Heart right ventricle (tissue), 16 donors: ENCODE measurements at regions not wholly inside any gene's neighbourhood (a gene's known extent, or its start where the extent isn't known, plus 50 kb on each side); places are given as distances from the start of the nearest gene placed in this dataset.

Experiments
- ATAC-seq, 8 donors: fragments of 200-7000 bp; cut with Tn5 transposase; one replicate each; pipeline ENCODE4 v1.9.1; 2020; ENCODE audit warnings: mild to moderate bottlenecking in 8 of 8, moderate library complexity in 8 of 8, moderate number of reproducible peaks in 1 of 8
- DNase-seq, 2 donors: peaks; one replicate each; pipeline ENCODE4 v3.0.0-alpha.2; 2020
- H3K27ac ChIP-seq, 10 donors: fragments of 200-600 bp; sonication (generic) in 2 of 10; one replicate each; pipeline versions ENCODE4 v1.5.0 to v1.8.0; 2020 to 2022; ENCODE audit warnings: mild to moderate bottlenecking in 3 of 10
- H3K27me3 ChIP-seq, 7 donors: fragments of 200-600 bp; one replicate each; pipeline ENCODE4 v1.8.0; 2021 to 2022; ENCODE audit warnings: mild to moderate bottlenecking in 2 of 7
- H3K36me3 ChIP-seq, 9 donors: fragments of 200-600 bp; sonication (generic) in 1 of 9; one replicate each; pipeline versions ENCODE4 v1.5.0 to v1.8.0; 2020 to 2022; ENCODE audit warnings: mild to moderate bottlenecking in 2 of 9
- H3K4me1 ChIP-seq, 9 donors: fragments of 200-600 bp; sonication (generic) in 1 of 9; one replicate each; pipeline versions ENCODE4 v1.5.0 to v1.8.0; 2020 to 2022; ENCODE audit warnings: mild to moderate bottlenecking in 4 of 9
- H3K4me3 ChIP-seq, 10 donors: fragments of 200-600 bp; sonication (generic) in 2 of 10; one replicate each; pipeline versions ENCODE4 v1.5.0 to v1.8.0; 2020 to 2022; ENCODE audit warnings: mild to moderate bottlenecking in 7 of 10, moderate library complexity in 2 of 10
- H3K9me3 ChIP-seq, 11 donors: fragments of 200-600 bp in 10 of 11; sonication (generic) in 2 of 11; one replicate each; pipeline versions ENCODE4 v1.5.0 to v1.8.0; 2013 to 2022; ENCODE audit warnings: mild to moderate bottlenecking in 2 of 11, control low read depth in 1 of 11, moderate library complexity in 1 of 11
- CTCF ChIP-seq, 9 donors: fragments of 200-600 bp; sonication (generic) in 2 of 9; IDR thresholded peaks; one replicate each; pipeline versions ENCODE4 v1.5.0 to v1.8.0; 2021 to 2022; ENCODE audit warnings: antibody characterized with exemption in 9 of 9, mild to moderate bottlenecking in 5 of 9, moderate library complexity in 1 of 9
- WGBS, 2 donors: extraction: QIAGEN DNeasy Blood & Tissue Kit; methylation state at CpG; one replicate each; pipeline ENCODE4 v1.1.7; 2013; ENCODE audit warnings: inconsistent platforms in 1 of 2; 5-methylcytosine and 5-hydroxymethylcytosine counted together
- intact Hi-C, 10 donors: fragments of 100-400 bp; cut with DNase I; formaldehyde crosslinking; loops; one replicate each; pipeline versions ENCODE4 v1.11.1 to v1.14.2; 2022
- donor health status: Arrhythmogenic right ventricular cardiomyopathy.
- donor health status: ischemic (EF 13 %, LVEDD 7.1; RV severe dilation, severe dysfunction).
- donor health status: healthy with polysubstance abuse.
- donor health status: DM: no; HTN: yes; CAD: no.
- donor health status: DM: no; HTN: no; CAD: no.
- donor health status: ischemic (EF 25% LVEDD 6.9; RV normal size, moderate dysfunction).
- donor health status: ischemic (EF 25% LVEDD 5.7; RV mildly dilated, moderate dysfunction).
- donor health status: healthy.
- donor health status: DM: yes; HTN: yes; CAD: no.
- donor health status: Ischemic cardiomyopathy.
- donor health status: ischemic (EF 35%, LVEDD 5.7; RV mildly dilated, moderate dysfunction).
- donor health status: nonischemic (EF 11% LVEDD 7.7; RV severe dilation, severe dysfunction).
- donor health status: DM: yes; HTN: yes; CAD: no.
- donor health status: PGD.
- donor health status: ischemic (EF 29% LVEDD 5.4; RV normal size, mild dysfunction).
- donor health status: nonischemic (EF 23%, LVEDD 6.1; RV moderate dilation, normal function).

GRCh38 chr12:3342051-3342450, 149.0 kb upstream of the PRMT8 start:
- DNase-seq (peak; percentile 51 to 79), ATAC-seq (peak; percentile 84 to 93 (median 90))
- Histone ChIP-seq H3K36me3 (no peaks in the 10 kb centered on the region), H3K9me3 (no peaks in the 10 kb centered on the region), H3K4me3 (no peak overlapping the region), H3K4me1 (peaks cover 10 to 26% (median 17%) of the 10 kb centered on the region in 9 donors), H3K27me3 (peaks cover 0 to 10% (median 0%) of the 10 kb centered on the region in 7 donors), H3K27ac (peak overlapping the region in 8 of 10 donors; percentile 20 to 74 (median 55))
- WGBS, 2 donors = 10 to 13% methylated on average over 8 of the region's 8 CpGs
- TF ChIP-seq CTCF (IDR thresholded peaks at IDR 0.05) = peak; percentile 28 to 80 (median 63)
- intact Hi-C loops = loop anchor here in 2 of 10 donors (5.0 to 10.0 kb wide), 2 partner anchors 333 to 435 kb away; no protein-coding TSS in a partner anchor

DNA sequence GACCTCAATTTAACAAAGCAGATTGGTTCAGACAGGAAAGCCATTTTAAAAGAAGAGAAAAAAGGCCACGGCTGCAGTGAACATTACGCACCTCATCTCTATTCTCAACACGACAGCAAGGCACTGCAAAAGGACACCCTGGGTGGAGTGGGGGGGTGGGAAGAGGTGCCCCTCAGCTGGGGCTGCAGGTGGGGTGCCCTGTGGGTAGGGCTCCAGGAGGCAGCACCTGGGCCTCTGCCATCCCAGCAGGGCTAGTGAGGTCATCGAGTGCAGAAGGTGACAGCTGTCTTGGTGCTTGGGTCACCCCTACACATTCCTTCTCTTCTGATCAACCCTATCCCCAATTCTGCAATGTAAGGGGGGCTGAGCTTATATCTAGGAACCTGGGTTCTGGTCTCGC, 142.9 kb upstream of the PRMT8 start:
- 94 to 97% methylated on average over 5 of the region's 5 CpGs for WGBS, 2 donors
- Histone ChIP-seq H3K4me1 (no peaks in the 10 kb centered on the region), H3K36me3 (no peaks in the 10 kb centered on the region), H3K9me3 (no peaks in the 10 kb centered on the region), H3K27ac (no peak overlapping the region), H3K27me3 (peaks cover 0 to 10% (median 0%) of the 10 kb centered on the region in 7 donors), H3K4me3 (no peak overlapping the region)
- ATAC-seq (no peak), DNase-seq (no peak)
- TF ChIP-seq CTCF (IDR thresholded peaks at IDR 0.05) = no peak
- intact Hi-C loops = loop anchor here in 1 of 10 donors (10.0 kb wide), 1 partner anchor 327 kb away; no protein-coding TSS in a partner anchor

DNA sequence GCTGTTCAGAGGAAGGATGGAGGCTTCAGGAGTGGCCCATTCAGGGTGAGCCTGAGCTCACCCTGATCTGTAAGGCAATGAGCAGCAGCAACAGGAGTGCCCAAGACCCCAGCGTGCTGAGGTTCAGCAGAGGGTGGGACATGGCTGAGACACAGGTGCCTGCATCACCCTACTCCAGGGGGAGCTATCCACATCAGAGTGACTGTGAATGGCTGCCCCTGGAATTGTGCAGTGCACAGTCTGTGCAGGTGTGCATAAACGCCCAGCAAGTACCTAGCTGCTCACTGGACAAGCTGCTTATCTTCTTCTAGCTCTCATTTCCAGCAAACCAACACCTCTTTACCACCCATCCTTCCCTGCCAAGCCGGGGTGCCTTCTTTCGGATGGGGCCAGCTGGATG, 140.6 kb upstream of the PRMT8 start:
- intact Hi-C loops = no loop called here
- H3K4me3 ChIP-seq = no peak overlapping the region
- H3K4me1 ChIP-seq = peaks cover 0 to 11% (median 3%) of the 10 kb centered on the region in 9 donors
- TF ChIP-seq CTCF (IDR thresholded peaks at IDR 0.05) = no peak
- H3K27ac ChIP-seq = no peak overlapping the region
- H3K9me3 ChIP-seq = no peaks in the 10 kb centered on the region
- H3K27me3 ChIP-seq = peaks cover 0 to 16% (median 0%) of the 10 kb centered on the region in 7 donors
- ATAC-seq (peak in 2 of 8 donors; percentile 25 to 53), DNase-seq (no peak)
- WGBS, 2 donors = 86 to 92% methylated on average over 4 of the region's 4 CpGs
- no peaks in the 10 kb centered on the region for H3K36me3 ChIP-seq

- TF ChIP-seq CTCF (IDR thresholded peaks at IDR 0.05) = no peak
- H3K4me3 ChIP-seq = no peak overlapping the region
- DNase-seq (no peak), ATAC-seq (no peak)
- H3K27me3 ChIP-seq = peaks cover 0 to 17% (median 0%) of the 10 kb centered on the region in 7 donors
- 80 to 91% methylated on average over 4 of the region's 4 CpGs for WGBS, 2 donors
- H3K9me3 ChIP-seq = no peaks in the 10 kb centered on the region
- no peak overlapping the region for H3K27ac ChIP-seq
- H3K36me3 ChIP-seq = no peaks in the 10 kb centered on the region
- H3K4me1 ChIP-seq = peaks cover 0 to 18% (median 7%) of the 10 kb centered on the region in 9 donors
- intact Hi-C loops = no loop called here
Measured at GRCh38 chr12:3351731-3352130, 139.3 kb upstream of the PRMT8 start.
